ENCODE measurements at regions not wholly inside any gene's neighbourhood (a gene's known extent, or its start where the extent isn't known, plus 50 kb on each side); places are given as distances from the start of the nearest gene placed in this dataset.

- no peak for TF ChIP-seq EZH2 (IDR thresholded peaks at IDR 0.05; ENCODE audit: borderline replicate concordance, low read depth, low read length, severe bottlenecking)
- TF ChIP-seq POLR2A (IDR thresholded peaks at IDR 0.05; ENCODE audit: low read depth, low read length): no peak
- TF ChIP-seq CTCF (IDR thresholded peaks at IDR 0.05; ENCODE audit: extremely low read depth in 1 of 2, insufficient read depth in 1 of 2, low read depth in 1 of 2, low read length in 2 of 2): no peak
- TF ChIP-seq POLR2AphosphoS5 (IDR thresholded peaks at IDR 0.05; ENCODE audit: insufficient read depth, low read depth, low read length): no peak
- TF ChIP-seq FOS (IDR thresholded peaks at IDR 0.05; ENCODE audit: borderline replicate concordance, insufficient read depth, low read length): no peak
- no peak for TF ChIP-seq GATA2 (IDR thresholded peaks at IDR 0.05; ENCODE audit: insufficient read depth, insufficient read length, low read depth, low read length)
- no peak for TF ChIP-seq MAX (IDR thresholded peaks at IDR 0.05; ENCODE audit: insufficient read depth, insufficient read length)
- no peak for TF ChIP-seq JUN (IDR thresholded peaks at IDR 0.05; ENCODE audit: borderline replicate concordance, insufficient read depth, insufficient read length, low read depth)
Observed at GRCh38 chr11:29490938-29491337, 525.9 kb downstream of the KCNA4 start.
